GM12873 (cell line): ENCODE measurements at regions not wholly inside any gene's neighbourhood (a gene's known extent, or its start where the extent isn't known, plus 50 kb on each side); places are given as distances from the start of the nearest gene placed in this dataset.

Experiments used
- CTCF ChIP-seq: IDR thresholded peaks from 2 replicates; pipeline ENCODE4 v1.5.1; 2012; ENCODE audit warnings: low read depth, mild to moderate bottlenecking, moderate library complexity, low read length, control low read depth; ENCODE audit not compliant: insufficient read depth; ENCODE audit errors: missing control alignments

GRCh38 chr20:12294678-12295077, 377.0 kb downstream of the BTBD3 start:
- no peak for TF ChIP-seq CTCF

GRCh38 chr20:12305188-12305950, 387.7 kb downstream of the BTBD3 start:
- no peak for TF ChIP-seq CTCF

GRCh38 chr20:12306107-12306506, 388.4 kb downstream of the BTBD3 start:
- TF ChIP-seq CTCF: no peak

- no peak for TF ChIP-seq CTCF
Measured at GRCh38 chr20:12311094-12311865, 393.6 kb downstream of the BTBD3 start.

GRCh38 chr20:12315652-12316051, 398.0 kb downstream of the BTBD3 start:
- no peak for TF ChIP-seq CTCF

GRCh38 chr20:12316794-12317193, 399.1 kb downstream of the BTBD3 start:
- TF ChIP-seq CTCF: no peak

GRCh38 chr20:12317433-12317832, 399.7 kb downstream of the BTBD3 start:
- TF ChIP-seq CTCF: no peak
